K562 (cell line): ENCODE measurements at regions not wholly inside any gene's neighbourhood (a gene's known extent, or its start where the extent isn't known, plus 50 kb on each side); places are given as distances from the start of the nearest gene placed in this dataset.

Source experiments
- ARID3A ChIP-seq: IDR thresholded peaks from 2 replicates; pipeline ENCODE4 v1.6.1; 2012; ENCODE audit warnings: low read depth, low read length, improper control_type of control experiment, borderline replicate concordance
- BACH1 ChIP-seq: fragments of 200-800 bp; sonication (Bioruptor generic); IDR thresholded peaks from 2 replicates; pipeline ENCODE4 v1.6.1; 2016; ENCODE audit warnings: missing genetic modification characterization, missing compliant biosample characterization
- DIDO1 ChIP-seq: fragments of 450-650 bp; IDR thresholded peaks from 2 replicates; pipeline ENCODE4 v1.6.1; 2016; ENCODE audit warnings: low read depth, missing biosample characterization, missing genetic modification characterization
- ELF2 ChIP-seq: fragments of 250-450 bp; sonication (Bioruptor Pico); IDR thresholded peaks from 2 replicates; pipeline ENCODE4 v1.5.0; 2021; ENCODE audit warnings: mild to moderate bottlenecking
- GTF2A2 ChIP-seq: IDR thresholded peaks from 2 replicates; pipeline ENCODE4 v1.6.1; 2016; ENCODE audit warnings: mild to moderate bottlenecking, missing genetic modification characterization, missing compliant biosample characterization
- GTF2E2 ChIP-seq: fragments of 200-800 bp; sonication (Bioruptor generic); IDR thresholded peaks from 2 replicates; pipeline ENCODE4 v1.6.1; 2016; ENCODE audit warnings: missing genetic modification characterization, missing compliant biosample characterization
- HMGXB4 ChIP-seq: sonication (generic); formaldehyde crosslinking; IDR thresholded peaks from 2 replicates; pipeline ENCODE4 v1.8.1; 2023; ENCODE audit warnings: mild to moderate bottlenecking, missing genetic modification reagents
- MLLT1 ChIP-seq, 2 experiments: fragments of 450-650 bp; IDR thresholded peaks; 2 replicates each; pipeline ENCODE4 v1.6.1; 2016
- PHTF2 ChIP-seq: fragments of 250-450 bp; sonication (Bioruptor Pico); IDR thresholded peaks from 2 replicates; pipeline ENCODE4 v1.5.0; 2021; ENCODE audit warnings: mild to moderate bottlenecking
- RBBP5 ChIP-seq: fragments of 200-600 bp; sonication (generic); IDR thresholded peaks from 2 replicates; pipeline ENCODE4 v1.6.1; 2012; ENCODE audit warnings: borderline replicate concordance, mild to moderate bottlenecking, low read length, control low read depth, inconsistent platforms; ENCODE audit not compliant: insufficient read depth, poor library complexity, severe bottlenecking
- SRF ChIP-seq, 2 experiments: fragments of 250-450, 450-650 bp in 1 of 2; sonication (Bioruptor Pico) in 1 of 2; sonication (generic) in 1 of 2; formaldehyde crosslinking; IDR thresholded peaks; 2 replicates each; pipeline versions ENCODE4 v1.5.0 to v1.5.1; 2020 to 2022; ENCODE audit warnings: mild to moderate bottlenecking in 1 of 2, missing genetic modification reagents in 1 of 2
- USF1 ChIP-seq: sonication (generic); formaldehyde crosslinking; IDR thresholded peaks from 2 replicates; pipeline ENCODE4 v1.9.0; 2022; ENCODE audit warnings: mild to moderate bottlenecking, missing genetic modification reagents
- XRCC3 ChIP-seq: fragments of 450-650 bp; IDR thresholded peaks from 2 replicates; pipeline ENCODE4 v1.6.1; 2017; ENCODE audit warnings: mild to moderate bottlenecking, moderate library complexity
- ZBTB11 ChIP-seq, 3 experiments: fragments of 200-800 bp in 1 of 3; fragments of 250-450 bp in 1 of 3; fragments of 450-650 bp in 1 of 3; sonication (Bioruptor Pico) in 1 of 3; sonication (Bioruptor generic) in 1 of 3; formaldehyde crosslinking in 1 of 3; IDR thresholded peaks; 2 replicates each; pipeline versions ENCODE4 v1.6.1 to v1.8.0; 2016 to 2022; ENCODE audit warnings: mild to moderate bottlenecking in 2 of 3, missing genetic modification characterization in 2 of 3, missing compliant biosample characterization in 1 of 3, moderate library complexity in 1 of 3
- ZNF134 ChIP-seq: fragments of 250-450 bp; sonication (Bioruptor Pico); conservative IDR thresholded peaks from 2 replicates; pipeline ENCODE4 v1.4.0; 2020
- ZNF143 ChIP-seq: sonication (generic); formaldehyde crosslinking; IDR thresholded peaks from 2 replicates; pipeline ENCODE4 v1.9.0; 2022; ENCODE audit warnings: mild to moderate bottlenecking, missing genetic modification reagents
- ZNF584 ChIP-seq: fragments of 200-800 bp; sonication (Bioruptor generic); IDR thresholded peaks from 2 replicates; pipeline ENCODE4 v1.6.1; 2016; ENCODE audit warnings: low read depth, mild to moderate bottlenecking, missing genetic modification characterization, missing compliant biosample characterization
- ZNF75A ChIP-seq: fragments of 450-650 bp; formaldehyde crosslinking; IDR thresholded peaks from 2 replicates; pipeline ENCODE4 v1.4.0; 2020; ENCODE audit warnings: mild to moderate bottlenecking

GRCh38 chr3:171966533-171967136, 72.7 kb upstream of the FNDC3B start (continued):
- TF ChIP-seq HMGXB4 (CRISPR knock-in tag) (no peak), USF1 (CRISPR knock-in tag) (no peak), MLLT1 (IDR thresholded peaks at IDR 0.05) (no peak), ZNF584 (peak; percentile 87; the same call in 1 of the 2 replicates), ZNF134 (CRISPR knock-in tag) (no peak), ELF2 (CRISPR knock-in tag) (peak; percentile 70), BACH1 (tag) (no peak), ARID3A (no peak), DIDO1 (tag) (no peak), GTF2E2 (no peak; the same call in none of the 2 replicates), RBBP5 (no peak), XRCC3 (no peak), SRF (CRISPR knock-in tag; IDR thresholded peaks at IDR 0.05) (peak in 1 of 2 experiments; percentile 8; a peak in 1 of 4 replicates), ZNF143 (no peak), ZBTB11 (CRISPR knock-in tag; IDR thresholded peaks at IDR 0.05) (no peak), PHTF2 (CRISPR knock-in tag) (no peak), ZNF75A (CRISPR knock-in tag) (no peak), GTF2A2 (peak; percentile 74; the same call in 1 of the 2 replicates)
